Activated CD8-positive, alpha-beta T cell treated with anti-CD3 and anti-CD28 coated beads, Interleukin-2, amount 10 ng/mL, durations not matched to agents 7 days and 5 days (primary cell): ENCODE measurements at regions not wholly inside any gene's neighbourhood (a gene's known extent, or its start where the extent isn't known, plus 50 kb on each side); places are given as distances from the start of the nearest gene placed in this dataset.

Experiments used
- ATAC-seq: fragments of 150-1000 bp; cut with Tn5 transposase; one replicate; pipeline ENCODE4 v1.10.0; 2021; ENCODE audit warnings: moderate library complexity
- CTCF ChIA-PET: fragments of 350-600 bp; sonication (Branson Sonifier 250); formaldehyde crosslinking; loops from one replicate; lab custom pipeline; 2021; ENCODE audit warnings: antibody characterized with exemption; lab: Charles Lee
- POLR2A ChIA-PET: fragments of 350-600 bp; sonication (Branson Sonifier 250); formaldehyde crosslinking; loops from one replicate; lab custom pipeline; 2021; ENCODE audit warnings: antibody characterized with exemption; lab: Charles Lee
- DNase-seq: peaks from one replicate; pipeline ENCODE4 v3.0.0-alpha.2; 2020
- H3K27ac Mint-ChIP-seq: one replicate; pipeline ENCODE4 v1.8.0; 2021; ENCODE audit warnings: mild to moderate bottlenecking, mixed read lengths
- H3K27me3 Mint-ChIP-seq: one replicate; pipeline ENCODE4 v1.8.0; 2021; ENCODE audit warnings: low read depth, mixed read lengths
- H3K36me3 Mint-ChIP-seq: one replicate; pipeline ENCODE4 v1.8.0; 2021; ENCODE audit warnings: low read depth, mixed read lengths
- H3K4me1 Mint-ChIP-seq: one replicate; pipeline ENCODE4 v1.8.0; 2021; ENCODE audit warnings: low read depth, mixed read lengths
- H3K4me3 Mint-ChIP-seq: one replicate; pipeline ENCODE4 v1.8.0; 2021; ENCODE audit warnings: mild to moderate bottlenecking, mixed read lengths
- H3K9me3 Mint-ChIP-seq: one replicate; pipeline ENCODE4 v1.8.0; 2022; ENCODE audit warnings: mixed read lengths; ENCODE audit not compliant: insufficient read depth

DNA sequence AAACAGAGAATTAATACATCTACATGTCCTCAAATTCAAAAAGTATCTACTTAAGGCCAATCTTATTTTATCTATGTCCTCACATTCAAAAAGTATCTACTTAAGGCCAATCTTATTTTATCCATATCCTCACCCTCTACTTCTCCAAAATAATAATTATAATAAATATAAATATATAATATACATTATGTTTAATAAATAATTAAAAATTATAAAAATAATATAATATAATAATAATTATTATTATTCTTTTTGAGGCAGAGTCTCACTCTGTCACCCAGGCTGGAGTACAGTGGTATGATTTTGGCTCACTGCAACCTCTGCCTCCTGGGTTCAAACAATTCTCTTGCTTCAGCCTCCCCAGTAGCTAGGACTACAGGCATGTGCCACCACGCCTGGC, 784.9 kb downstream of the DNAJB9 start:
- DNase-seq (no peak), ATAC-seq (no peak)
- no peak overlapping the region for H3K27ac Mint-ChIP-seq
- no peaks in the 10 kb centered on the region for H3K36me3 Mint-ChIP-seq
- H3K9me3 Mint-ChIP-seq = no peaks in the 10 kb centered on the region
- no peaks in the 10 kb centered on the region for H3K4me1 Mint-ChIP-seq
- no peak overlapping the region for H3K4me3 Mint-ChIP-seq
- ChIA-PET CTCF (no interaction called here), POLR2A (no interaction called here)
- H3K27me3 Mint-ChIP-seq = no peaks in the 10 kb centered on the region

DNA sequence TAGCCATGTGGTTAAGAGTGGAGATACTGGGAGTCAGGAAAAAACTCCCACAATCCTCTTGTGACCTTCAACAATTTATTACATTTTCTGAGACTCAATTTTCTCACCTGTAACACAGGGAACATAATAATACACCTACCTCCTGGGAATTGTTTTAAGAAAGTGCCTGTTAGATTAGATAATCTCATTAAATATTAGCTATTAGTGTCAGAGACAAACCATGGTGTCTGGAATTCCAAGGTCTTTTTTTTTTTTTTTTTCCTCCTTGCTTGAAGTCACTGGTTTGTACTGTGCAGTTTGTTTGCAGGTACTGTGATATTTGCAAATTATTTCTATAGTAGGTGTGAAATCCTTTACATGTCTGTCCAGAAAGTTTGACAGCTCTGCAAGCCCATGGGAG, 806.1 kb downstream of the DNAJB9 start:
- DNase-seq (no peak), ATAC-seq (no peak)
- ChIA-PET POLR2A (no interaction called here), CTCF (no interaction called here)
- no peaks in the 10 kb centered on the region for H3K27me3 Mint-ChIP-seq
- no peaks in the 10 kb centered on the region for H3K4me1 Mint-ChIP-seq
- H3K27ac Mint-ChIP-seq = no peak overlapping the region
- no peaks in the 10 kb centered on the region for H3K36me3 Mint-ChIP-seq
- H3K9me3 Mint-ChIP-seq = peaks cover 11% of the 10 kb centered on the region
- H3K4me3 Mint-ChIP-seq = no peak overlapping the region

DNA sequence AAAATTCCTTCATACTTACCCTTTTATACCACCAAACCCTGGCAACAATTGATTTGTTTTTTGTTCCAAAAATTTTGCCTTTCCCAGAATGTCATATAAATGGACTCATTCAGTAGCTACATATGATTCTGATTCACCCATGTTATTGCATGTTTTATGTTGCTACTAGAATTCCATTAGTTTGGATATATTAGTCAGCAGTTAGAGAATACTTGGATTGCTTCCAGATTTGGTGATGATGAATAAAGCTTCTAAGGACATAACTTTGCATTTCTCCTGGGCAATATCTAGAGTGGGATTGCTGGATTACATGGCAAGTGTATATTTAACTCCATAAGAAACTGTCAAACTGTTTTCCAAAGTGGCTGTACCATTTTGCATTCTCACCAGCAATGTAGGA, 806.9 kb downstream of the DNAJB9 start:
- H3K4me3 Mint-ChIP-seq = no peak overlapping the region
- ChIA-PET CTCF (no interaction called here), POLR2A (no interaction called here)
- no peak for ATAC-seq
- no peaks in the 10 kb centered on the region for H3K4me1 Mint-ChIP-seq
- H3K9me3 Mint-ChIP-seq = peaks cover 11% of the 10 kb centered on the region
- no peak for DNase-seq
- no peaks in the 10 kb centered on the region for H3K27me3 Mint-ChIP-seq
- H3K27ac Mint-ChIP-seq = no peak overlapping the region
- no peaks in the 10 kb centered on the region for H3K36me3 Mint-ChIP-seq

DNA sequence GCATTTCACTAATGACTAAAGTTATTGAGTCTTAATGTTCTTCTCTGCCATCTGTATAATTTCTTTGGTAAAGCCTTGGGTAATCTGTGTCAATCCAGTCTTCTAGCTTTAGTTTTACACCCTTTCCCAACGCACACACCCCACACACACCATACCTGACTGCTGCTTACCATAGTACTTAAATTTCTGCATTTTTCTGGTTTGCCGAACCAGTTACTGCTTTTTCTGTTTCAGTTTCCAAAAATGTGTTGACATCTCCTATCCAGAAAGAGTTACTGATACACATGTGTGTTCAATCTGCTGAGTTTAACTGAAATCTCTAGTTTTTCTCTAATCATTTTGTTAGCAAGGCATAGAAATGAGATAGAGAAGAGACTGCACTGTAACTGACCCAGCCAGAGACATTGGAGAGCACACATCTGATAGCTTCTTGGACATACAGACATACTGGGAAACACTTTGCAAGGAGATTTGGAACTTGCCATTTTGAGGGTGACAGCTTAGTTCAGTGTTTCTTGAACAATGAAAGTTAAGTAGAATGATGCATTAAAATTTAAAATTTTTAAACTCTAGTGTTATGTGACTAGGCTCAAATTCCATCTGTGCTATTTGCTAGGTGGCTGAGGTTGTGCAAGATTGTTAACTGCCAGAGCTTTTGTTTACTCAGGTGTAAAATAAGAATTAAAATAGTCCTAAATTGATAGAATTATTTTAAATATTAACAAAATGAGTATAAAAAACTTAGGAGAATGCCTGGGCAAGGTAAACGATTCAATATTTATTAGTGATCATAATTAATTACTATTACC, 807.6 kb downstream of the DNAJB9 start:
- no peaks in the 10 kb centered on the region for H3K36me3 Mint-ChIP-seq
- ChIA-PET CTCF (no interaction called here), POLR2A (no interaction called here)
- peaks cover 11% of the 10 kb centered on the region for H3K9me3 Mint-ChIP-seq
- H3K27me3 Mint-ChIP-seq = no peaks in the 10 kb centered on the region
- no peaks in the 10 kb centered on the region for H3K4me1 Mint-ChIP-seq
- no peak for ATAC-seq
- H3K4me3 Mint-ChIP-seq = no peak overlapping the region
- no peak overlapping the region for H3K27ac Mint-ChIP-seq
- DNase-seq = no peak

DNA sequence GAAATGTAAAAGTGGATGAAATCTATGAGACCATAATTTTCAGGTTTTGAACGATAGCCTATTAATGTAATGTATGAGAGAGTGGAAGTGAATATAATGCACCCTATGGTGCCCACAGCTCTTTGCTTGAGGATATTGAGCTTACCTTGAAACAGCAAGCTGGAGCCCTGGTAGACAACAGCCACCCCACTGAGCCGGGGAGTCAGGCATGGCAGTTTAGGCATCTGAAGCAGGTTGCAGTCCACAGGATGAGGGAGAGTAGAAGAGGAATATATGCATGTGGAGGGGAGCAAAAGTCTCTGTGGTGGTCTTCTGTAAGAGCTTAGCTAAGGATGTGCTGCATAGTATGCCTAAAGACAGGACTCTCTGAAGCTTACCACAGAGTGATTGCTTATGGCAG, 817.3 kb downstream of the DNAJB9 start:
- ATAC-seq (no peak), DNase-seq (no peak)
- H3K4me1 Mint-ChIP-seq = no peaks in the 10 kb centered on the region
- peaks cover 6% of the 10 kb centered on the region for H3K9me3 Mint-ChIP-seq
- ChIA-PET CTCF (no interaction called here), POLR2A (no interaction called here)
- H3K27me3 Mint-ChIP-seq = no peaks in the 10 kb centered on the region
- no peak overlapping the region for H3K27ac Mint-ChIP-seq
- no peaks in the 10 kb centered on the region for H3K36me3 Mint-ChIP-seq
- no peak overlapping the region for H3K4me3 Mint-ChIP-seq

DNA sequence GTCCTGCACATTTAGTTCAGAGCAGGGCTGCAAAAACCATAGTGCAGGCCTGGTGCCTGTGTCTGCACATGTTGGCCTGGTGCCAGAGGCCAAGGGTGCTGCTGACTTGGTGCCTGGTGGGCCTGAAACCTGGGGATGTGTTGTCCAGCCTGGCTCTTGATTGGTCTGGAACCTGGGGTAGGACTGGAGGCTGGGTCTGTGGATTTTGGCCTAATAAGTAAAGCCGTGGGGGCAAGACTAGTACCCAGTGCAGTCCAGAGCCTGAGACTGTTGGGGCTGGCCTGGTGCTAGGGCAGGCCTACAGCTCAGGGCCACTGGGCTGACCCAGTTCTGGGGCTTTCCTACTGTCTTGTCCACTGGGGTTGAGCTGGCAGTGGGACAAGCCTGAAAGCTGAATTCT, 817.9 kb downstream of the DNAJB9 start:
- H3K36me3 Mint-ChIP-seq = no peaks in the 10 kb centered on the region
- DNase-seq (no peak), ATAC-seq (no peak)
- ChIA-PET POLR2A (no interaction called here), CTCF (no interaction called here)
- H3K9me3 Mint-ChIP-seq = peaks cover 6% of the 10 kb centered on the region
- H3K27ac Mint-ChIP-seq = no peak overlapping the region
- H3K27me3 Mint-ChIP-seq = no peaks in the 10 kb centered on the region
- H3K4me3 Mint-ChIP-seq = no peak overlapping the region
- H3K4me1 Mint-ChIP-seq = no peaks in the 10 kb centered on the region

DNA sequence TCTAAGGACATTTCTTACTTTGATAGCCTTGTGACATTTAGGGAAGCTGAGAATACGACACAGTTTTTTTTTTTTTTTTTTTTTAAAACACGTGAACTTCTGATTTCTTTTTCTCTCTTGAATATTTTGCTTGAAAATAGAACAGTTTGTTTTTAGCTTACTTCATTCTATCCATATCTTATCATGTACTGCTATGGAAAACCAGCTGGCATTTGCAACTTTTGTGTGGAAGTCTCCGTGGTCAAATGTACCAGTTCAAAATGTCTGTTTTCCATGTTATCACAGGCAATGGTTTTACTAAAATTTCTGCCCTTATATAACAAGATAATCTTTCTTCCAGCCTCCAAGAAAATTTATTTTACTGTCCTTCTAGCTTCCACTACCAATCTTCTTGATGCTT, 821.6 kb downstream of the DNAJB9 start:
- Mint-ChIP-seq H3K27me3 (no peaks in the 10 kb centered on the region), H3K36me3 (no peaks in the 10 kb centered on the region), H3K9me3 (peaks cover 6% of the 10 kb centered on the region), H3K4me1 (no peaks in the 10 kb centered on the region), H3K27ac (no peak overlapping the region), H3K4me3 (no peak overlapping the region)
- ATAC-seq = no peak
- POLR2A ChIA-PET = no interaction called here
- no peak for DNase-seq
- CTCF ChIA-PET = no interaction called here

DNA sequence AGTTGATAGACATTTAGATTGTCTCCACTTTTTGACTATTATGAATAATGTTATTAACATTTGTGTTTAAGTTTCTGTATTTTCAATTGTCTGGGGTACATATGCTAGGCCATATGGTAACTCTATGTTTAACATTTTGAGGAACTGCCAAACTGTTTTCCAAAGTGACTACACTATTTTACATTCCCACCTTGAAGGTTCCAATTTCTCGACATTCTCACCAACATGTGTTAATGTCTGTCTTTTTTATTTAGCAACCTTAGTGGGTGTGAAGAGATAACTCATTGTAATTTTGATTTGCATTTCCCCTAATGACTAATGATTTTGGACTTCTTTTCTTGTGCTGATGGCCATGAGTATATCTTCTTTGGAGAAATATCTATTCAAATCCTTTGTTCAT, 832.4 kb downstream of the DNAJB9 start:
- Mint-ChIP-seq H3K27me3 (no peaks in the 10 kb centered on the region), H3K9me3 (no peaks in the 10 kb centered on the region), H3K4me1 (no peaks in the 10 kb centered on the region), H3K36me3 (no peaks in the 10 kb centered on the region), H3K27ac (no peak overlapping the region), H3K4me3 (no peak overlapping the region)
- ChIA-PET CTCF (no interaction called here), POLR2A (no interaction called here)
- ATAC-seq = no peak
- DNase-seq = no peak

DNA sequence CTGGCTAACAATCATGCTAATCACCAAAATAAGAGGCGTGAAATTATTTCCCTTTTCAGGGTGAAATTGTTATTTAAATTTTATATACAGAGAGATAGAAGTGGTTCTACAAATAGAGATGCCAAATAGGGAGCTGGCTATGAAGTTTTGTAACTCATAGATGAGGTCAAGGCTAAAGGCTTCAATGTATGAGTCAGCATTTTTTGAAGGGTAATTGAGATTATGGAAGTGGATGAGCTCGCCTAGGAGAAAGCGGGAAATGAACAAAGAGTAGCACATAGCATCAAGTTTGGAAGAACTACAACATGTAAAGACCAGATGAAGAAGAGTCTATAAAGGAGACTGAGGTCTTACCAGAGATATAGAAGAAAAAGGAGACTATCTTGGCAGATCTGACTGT, 838.1 kb downstream of the DNAJB9 start:
- no peak overlapping the region for H3K27ac Mint-ChIP-seq
- ATAC-seq = no peak
- no peak for DNase-seq
- H3K36me3 Mint-ChIP-seq = no peaks in the 10 kb centered on the region
- no peaks in the 10 kb centered on the region for H3K27me3 Mint-ChIP-seq
- H3K4me1 Mint-ChIP-seq = no peaks in the 10 kb centered on the region
- ChIA-PET POLR2A (no interaction called here), CTCF (no interaction called here)
- H3K9me3 Mint-ChIP-seq = peaks cover 4% of the 10 kb centered on the region
- no peak overlapping the region for H3K4me3 Mint-ChIP-seq

DNA sequence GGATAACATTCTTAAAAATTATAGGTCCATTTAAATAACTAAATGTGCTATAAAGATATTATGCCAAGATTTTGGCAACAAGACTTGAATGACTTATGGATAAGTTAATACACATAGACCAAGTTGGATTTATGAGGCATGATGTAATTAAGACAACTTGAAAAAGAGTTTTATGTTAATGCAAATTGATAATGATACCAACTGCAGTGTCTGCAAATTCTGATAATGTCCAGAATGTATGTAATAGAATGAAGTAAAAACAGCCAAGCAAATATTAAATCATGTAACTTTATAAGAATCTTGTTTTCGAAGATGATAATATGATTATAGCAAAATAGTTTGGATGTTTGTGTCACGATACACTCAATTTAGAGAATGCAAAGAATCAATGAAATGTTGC, 868.3 kb downstream of the DNAJB9 start:
- no peaks in the 10 kb centered on the region for H3K36me3 Mint-ChIP-seq
- no peak overlapping the region for H3K4me3 Mint-ChIP-seq
- POLR2A ChIA-PET = no interaction called here
- H3K27me3 Mint-ChIP-seq = no peaks in the 10 kb centered on the region
- DNase-seq = no peak
- no peak overlapping the region for H3K27ac Mint-ChIP-seq
- no peaks in the 10 kb centered on the region for H3K4me1 Mint-ChIP-seq
- CTCF ChIA-PET = no interaction called here
- H3K9me3 Mint-ChIP-seq = peaks cover 3% of the 10 kb centered on the region
- no peak for ATAC-seq

DNA sequence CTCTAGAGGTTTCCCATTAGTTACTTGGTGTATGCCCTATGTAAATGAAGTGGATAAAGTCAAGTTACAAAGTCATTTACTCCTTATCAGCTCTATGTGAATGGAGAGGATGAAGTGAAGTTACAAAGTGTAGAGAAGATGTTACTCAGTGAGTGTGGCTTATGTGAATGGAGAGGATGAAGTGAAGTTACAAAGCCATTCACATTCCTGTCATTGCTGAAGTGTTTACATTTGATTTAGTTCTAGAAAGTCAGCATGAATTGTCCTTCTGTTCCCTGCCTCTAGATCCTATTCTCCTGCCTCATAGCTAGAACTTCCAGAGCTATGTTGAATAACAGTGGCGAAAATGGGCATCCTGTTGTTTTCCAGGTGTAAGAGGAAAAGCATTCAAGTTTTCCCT, 880.1 kb downstream of the DNAJB9 start:
- H3K9me3 Mint-ChIP-seq = no peaks in the 10 kb centered on the region
- DNase-seq = no peak
- H3K27ac Mint-ChIP-seq = no peak overlapping the region
- ChIA-PET POLR2A (no interaction called here), CTCF (no interaction called here)
- no peaks in the 10 kb centered on the region for H3K4me1 Mint-ChIP-seq
- no peak overlapping the region for H3K4me3 Mint-ChIP-seq
- no peak for ATAC-seq
- no peaks in the 10 kb centered on the region for H3K27me3 Mint-ChIP-seq
- no peaks in the 10 kb centered on the region for H3K36me3 Mint-ChIP-seq

DNA sequence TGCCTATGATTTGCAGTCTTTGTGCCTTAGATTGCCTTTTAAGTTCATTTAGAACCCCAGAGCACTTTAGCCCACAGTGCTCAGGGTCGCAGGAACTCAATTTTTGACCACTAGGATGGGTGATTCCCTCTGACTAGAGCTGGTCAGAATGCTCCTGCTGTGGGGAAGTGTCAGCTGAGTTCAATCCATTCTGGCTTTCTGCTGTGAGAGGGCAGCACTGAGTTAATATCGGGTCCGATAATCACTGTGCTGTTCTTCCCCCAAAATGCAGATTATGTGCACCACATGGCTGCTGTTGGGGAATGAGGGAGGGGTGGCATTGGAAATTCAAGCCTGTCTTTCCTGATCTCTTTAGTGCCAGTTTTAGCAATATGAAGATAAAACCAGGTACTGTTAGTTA, 886.4 kb downstream of the DNAJB9 start:
- no peaks in the 10 kb centered on the region for H3K36me3 Mint-ChIP-seq
- no peak for ATAC-seq
- no peak overlapping the region for H3K4me3 Mint-ChIP-seq
- H3K4me1 Mint-ChIP-seq = no peaks in the 10 kb centered on the region
- ChIA-PET POLR2A (no interaction called here), CTCF (no interaction called here)
- DNase-seq = no peak
- no peaks in the 10 kb centered on the region for H3K9me3 Mint-ChIP-seq
- H3K27me3 Mint-ChIP-seq = no peaks in the 10 kb centered on the region
- no peak overlapping the region for H3K27ac Mint-ChIP-seq

DNA sequence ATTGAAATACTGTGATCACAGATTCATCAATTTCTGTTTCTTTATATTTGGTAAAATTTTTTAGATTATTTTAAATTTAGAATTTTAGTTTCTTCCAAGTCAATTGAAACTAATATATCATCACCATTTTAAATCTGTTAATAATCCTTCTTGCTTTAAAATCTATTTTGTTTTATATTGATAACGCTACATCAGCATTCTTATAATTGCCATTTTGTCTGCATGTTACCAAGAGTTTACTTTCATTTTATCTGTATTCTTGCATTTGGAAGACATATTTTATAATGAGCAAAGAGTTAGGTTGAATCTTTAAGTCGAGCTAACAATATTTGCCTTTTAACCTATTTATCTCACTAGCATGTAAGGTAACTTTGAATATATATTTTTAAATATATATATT, 890.6 kb downstream of the DNAJB9 start:
- H3K4me1 Mint-ChIP-seq = no peaks in the 10 kb centered on the region
- H3K27me3 Mint-ChIP-seq = no peaks in the 10 kb centered on the region
- no peaks in the 10 kb centered on the region for H3K36me3 Mint-ChIP-seq
- H3K9me3 Mint-ChIP-seq = no peaks in the 10 kb centered on the region
- ATAC-seq = no peak
- ChIA-PET POLR2A (no interaction called here), CTCF (no interaction called here)
- H3K27ac Mint-ChIP-seq = no peak overlapping the region
- no peak overlapping the region for H3K4me3 Mint-ChIP-seq
- no peak for DNase-seq
